CD14-positive monocyte (primary cell): ENCODE measurements at regions not wholly inside any gene's neighbourhood (a gene's known extent, or its start where the extent isn't known, plus 50 kb on each side); places are given as distances from the start of the nearest gene placed in this dataset.
A peak's percentile ranks its signal among the peaks of the same experiment; 100 is the strongest.

Experiments used
- DNase-seq, 3 donors: peaks; one replicate each; pipeline ENCODE4 v3.0.0-alpha.2; 2011 to 2022
- H2AFZ ChIP-seq: 2 replicates; pipeline ENCODE4 v1.6.0; 2012; ENCODE audit warnings: mild to moderate bottlenecking, low read depth, low read length, inconsistent platforms; ENCODE audit not compliant: insufficient read depth, poor library complexity, severe bottlenecking
- H3K27ac ChIP-seq, 2 donors: 1 replicate in 1 of 2; 2 replicates in 1 of 2; pipeline ENCODE4 v1.5.1; 2012 to 2013; ENCODE audit warnings: low read length in 2 of 2, control low read depth in 1 of 2, inconsistent platforms in 1 of 2, low read depth in 1 of 2, mild to moderate bottlenecking in 1 of 2
- H3K27me3 ChIP-seq, 2 donors: one replicate each; pipeline versions ENCODE4 v1.6.0 to v1.6.1; 2011 to 2013; ENCODE audit warnings: low read length in 2 of 2; ENCODE audit not compliant: control insufficient read depth in 2 of 2, insufficient read depth in 2 of 2
- H3K36me3 ChIP-seq, 2 donors: replicated peaks in 1 of 2; 1 replicate in 1 of 2; 2 replicates in 1 of 2; pipeline versions ENCODE4 v1.5.1 to v1.6.1; 2012 to 2013; ENCODE audit warnings: low read length in 2 of 2, control low read depth in 1 of 2, inconsistent platforms in 1 of 2, mild to moderate bottlenecking in 1 of 2; ENCODE audit not compliant: insufficient read depth in 2 of 2, control insufficient read depth in 1 of 2
- H3K4me1 ChIP-seq, 2 donors: 1 replicate in 1 of 2; 2 replicates in 1 of 2; pipeline versions ENCODE4 v1.5.1 to v1.6.1; 2012 to 2013; ENCODE audit warnings: low read length in 2 of 2, control low read depth in 1 of 2, inconsistent platforms in 1 of 2, mild to moderate bottlenecking in 1 of 2, moderate library complexity in 1 of 2; ENCODE audit not compliant: insufficient read depth in 2 of 2, control insufficient read depth in 1 of 2
- H3K4me2 ChIP-seq: replicated peaks from 2 replicates; pipeline ENCODE3; 2012; ENCODE audit warnings: low read length, moderate library complexity, mild to moderate bottlenecking; ENCODE audit not compliant: poor library complexity, severe bottlenecking; ENCODE audit errors: extremely low read depth
- H3K4me3 ChIP-seq, 3 experiments: fragments of 200-600 bp in 1 of 3; sonication (generic) in 1 of 3; replicated peaks in 1 of 3; 1 replicate in 2 of 3; 2 replicates in 1 of 3; pipeline ENCODE4 v1.5.1; 2011 to 2013; ENCODE audit warnings: low read length in 3 of 3, mild to moderate bottlenecking in 3 of 3, control low read depth in 2 of 3, low read depth in 2 of 3, inconsistent platforms in 1 of 3, moderate library complexity in 1 of 3
- H3K79me2 ChIP-seq: 2 replicates; pipeline ENCODE4 v1.6.0; 2012; ENCODE audit warnings: mild to moderate bottlenecking, control low read depth, inconsistent platforms, low read length, moderate library complexity; ENCODE audit not compliant: insufficient read depth
- H3K9ac ChIP-seq: 2 replicates; pipeline ENCODE4 v1.6.0; 2017; ENCODE audit warnings: low read length, mild to moderate bottlenecking; ENCODE audit not compliant: insufficient read depth, poor library complexity, severe bottlenecking
- H3K9me3 ChIP-seq, 2 donors: replicated peaks in 1 of 2; 1 replicate in 1 of 2; 2 replicates in 1 of 2; pipeline versions ENCODE4 v1.5.1 to v1.6.1; 2012 to 2013; ENCODE audit warnings: low read length in 2 of 2, control low read depth in 1 of 2; ENCODE audit not compliant: control insufficient read depth in 1 of 2, insufficient read depth in 1 of 2
- H4K20me1 ChIP-seq: 2 replicates; pipeline ENCODE4 v1.6.0; 2012; ENCODE audit warnings: mild to moderate bottlenecking, low read length, control low read depth, moderate library complexity; ENCODE audit not compliant: insufficient read depth
- H3K27ac Mint-ChIP-seq, 7 donors: one replicate each; pipeline ENCODE4 v1.8.0; 2020; ENCODE audit warnings: mild to moderate bottlenecking in 7 of 7, mixed read lengths in 7 of 7, moderate library complexity in 6 of 7, inconsistent platforms in 2 of 7
- H3K27me3 Mint-ChIP-seq, 3 donors: one replicate each; pipeline ENCODE4 v1.8.0; 2021 to 2022; ENCODE audit warnings: low read depth in 3 of 3, mild to moderate bottlenecking in 3 of 3, mixed read lengths in 3 of 3, moderate library complexity in 3 of 3, inconsistent platforms in 1 of 3
- H3K36me3 Mint-ChIP-seq, 2 donors: one replicate each; pipeline ENCODE4 v1.8.0; 2020; ENCODE audit warnings: mixed read lengths in 2 of 2, inconsistent platforms in 1 of 2, mild to moderate bottlenecking in 1 of 2
- H3K4me1 Mint-ChIP-seq: one replicate; pipeline ENCODE4 v1.8.0; 2020; ENCODE audit warnings: mild to moderate bottlenecking, mixed read lengths
- H3K4me3 Mint-ChIP-seq, 2 donors: one replicate each; pipeline ENCODE4 v1.8.0; 2020; ENCODE audit warnings: mild to moderate bottlenecking in 2 of 2, mixed read lengths in 2 of 2, moderate library complexity in 1 of 2
- H3K9me3 Mint-ChIP-seq, 7 donors: one replicate each; pipeline ENCODE4 v1.8.0; 2020 to 2022; ENCODE audit warnings: mixed read lengths in 7 of 7, mild to moderate bottlenecking in 6 of 7, moderate library complexity in 6 of 7, inconsistent platforms in 2 of 7
- CTCF ChIP-seq: fragments of 200-600 bp; IDR thresholded peaks from one replicate; pipeline ENCODE4 v1.8.0; 2022; ENCODE audit warnings: antibody characterized with exemption, mild to moderate bottlenecking
- WGBS: methylation state at CpG from one replicate; pipeline ENCODE4 v1.1.5; 2013; ENCODE audit warnings: missing lambda C conversion rate; ENCODE audit not compliant: insufficient coverage; 5-methylcytosine and 5-hydroxymethylcytosine counted together
- intact Hi-C, 2 donors: fragments of 100-400 bp; cut with micrococcal nuclease; formaldehyde crosslinking; loops; one replicate each; pipeline versions ENCODE4 v1.15.0 to v1.15.1; 2023

GRCh38 chrX:15977644-15978043, 123.0 kb upstream of the AP1S2 start:
- H3K27ac Mint-ChIP-seq = peak overlapping the region; percentile 86 to 92 (median 89)
- peaks cover 0 to 2% of the 10 kb centered on the region in 2 donors for H3K36me3 Mint-ChIP-seq
- Histone ChIP-seq H4K20me1 (no peaks in the 10 kb centered on the region), H3K27me3 (peaks cover 0 to 48% of the 10 kb centered on the region in 2 donors), H3K27ac (peak overlapping the region in 1 of 2 donors; percentile 79), H3K4me2 (peak overlapping the region; percentile 64), H2AFZ (no peak overlapping the region), H3K9me3 (no peaks in the 10 kb centered on the region), H3K4me1 (peaks cover 55 to 56% of the 10 kb centered on the region in 2 donors), H3K36me3 (no peaks in the 10 kb centered on the region), H3K9ac (peak overlapping the region; percentile 12), H3K79me2 (no peaks in the 10 kb centered on the region), H3K4me3 (peak overlapping the region in 1 of 3 experiments; percentile 51)
- WGBS = no CpG with 5 or more reads among the region's 3 CpGs
- H3K4me1 Mint-ChIP-seq = peaks cover 46% of the 10 kb centered on the region
- peak; percentile 42 to 68 (median 53) for DNase-seq
- no peak for TF ChIP-seq CTCF
- intact Hi-C loops = no loop called here
- peaks cover 0 to 3% (median 0%) of the 10 kb centered on the region in 7 donors for H3K9me3 Mint-ChIP-seq
- H3K27me3 Mint-ChIP-seq = peaks cover 0 to 34% (median 0%) of the 10 kb centered on the region in 3 donors
- peak overlapping the region in 1 of 2 donors; percentile 76 for H3K4me3 Mint-ChIP-seq

GRCh38 chrX:15976396-15976795, 121.8 kb upstream of the AP1S2 start:
- Mint-ChIP-seq H3K9me3 (peaks cover 0 to 5% (median 0%) of the 10 kb centered on the region in 7 donors), H3K4me3 (peak overlapping the region in 1 of 2 donors; percentile 62), H3K4me1 (peaks cover 49% of the 10 kb centered on the region), H3K27ac (peak overlapping the region; percentile 79 to 92 (median 89)), H3K27me3 (peaks cover 0 to 42% (median 0%) of the 10 kb centered on the region in 3 donors), H3K36me3 (peaks cover 0 to 2% of the 10 kb centered on the region in 2 donors)
- H3K4me2 ChIP-seq = peak overlapping the region; percentile 64
- WGBS = no CpG with 5 or more reads among the region's 1 CpG
- H2AFZ ChIP-seq = no peak overlapping the region
- H3K4me1 ChIP-seq = peaks cover 59 to 60% of the 10 kb centered on the region in 2 donors
- H3K36me3 ChIP-seq = no peaks in the 10 kb centered on the region
- peak overlapping the region in 1 of 3 experiments; percentile 51 for H3K4me3 ChIP-seq
- no peaks in the 10 kb centered on the region for H4K20me1 ChIP-seq
- H3K9me3 ChIP-seq = no peaks in the 10 kb centered on the region
- no peak overlapping the region for H3K9ac ChIP-seq
- DNase-seq = peak; percentile 26 to 38 (median 36)
- intact Hi-C loops = no loop called here
- no peak for TF ChIP-seq CTCF
- peaks cover 0 to 45% of the 10 kb centered on the region in 2 donors for H3K27me3 ChIP-seq
- H3K27ac ChIP-seq = peak overlapping the region in 1 of 2 donors; percentile 79
- no peaks in the 10 kb centered on the region for H3K79me2 ChIP-seq
